Mammary epithelial cell (primary cell): ENCODE measurements at regions not wholly inside any gene's neighbourhood (a gene's known extent, or its start where the extent isn't known, plus 50 kb on each side); places are given as distances from the start of the nearest gene placed in this dataset.

Source experiments
- CTCF ChIP-seq, 2 donors: IDR thresholded peaks in 1 of 2; conservative IDR thresholded peaks in 1 of 2; 2 replicates each; pipeline ENCODE4 v1.5.1; 2011 to 2012; ENCODE audit warnings: inconsistent platforms in 2 of 2, low read length in 2 of 2, mild to moderate bottlenecking in 2 of 2, control low read depth in 1 of 2, low read depth in 1 of 2; ENCODE audit not compliant: insufficient read depth in 1 of 2; ENCODE audit errors: extremely low read depth in 1 of 2
- EZH2 ChIP-seq: IDR thresholded peaks from 2 replicates; pipeline ENCODE4 v1.6.1; 2012; ENCODE audit warnings: low read length, inconsistent platforms, borderline replicate concordance

GRCh38 chr1:4971666-4972065, 317.3 kb downstream of the AJAP1 start:
- no peak for TF ChIP-seq CTCF (conservative IDR thresholded peaks at IDR 0.05 in 1 of 2, IDR thresholded peaks at IDR 0.05 in 1 of 2; ENCODE audit: extremely low read depth in 1 of 2, insufficient read depth in 1 of 2, low read depth in 1 of 2, low read length in 2 of 2)
- TF ChIP-seq EZH2: no peak
